ENCODE measurements at regions not wholly inside any gene's neighbourhood (a gene's known extent, or its start where the extent isn't known, plus 50 kb on each side); places are given as distances from the start of the nearest gene placed in this dataset.
"Not testable (repeated sequence)": the region's sequence is repeated elsewhere in the genome, so short reads cannot be mapped to it uniquely, and the experiment has no call there.

- Mint-ChIP-seq H3K27me3 (ENCODE audit: low read depth in 3 of 3) (peaks cover 5 to 21% (median 5%) of the 10 kb centered on the region in 3 donors), H3K4me1 (no peaks in the 10 kb centered on the region), H3K4me3 (no peak overlapping the region), H3K9me3 (no peaks in the 10 kb centered on the region), H3K27ac (no peak overlapping the region), H3K36me3 (no peaks in the 10 kb centered on the region)
- no peak for DNase-seq
These were observed 95.3 kb upstream of the GPR12 start for GRCh38 chr13:26855921-26856320.

- DNase-seq, result no peak
- H3K27me3 Mint-ChIP-seq (ENCODE audit: low read depth in 3 of 3), result peaks cover 5 to 21% (median 5%) of the 10 kb centered on the region in 3 donors
- H3K4me1 Mint-ChIP-seq, result no peaks in the 10 kb centered on the region
- H3K4me3 Mint-ChIP-seq, result no peak overlapping the region
- no peaks in the 10 kb centered on the region for H3K36me3 Mint-ChIP-seq
- H3K27ac Mint-ChIP-seq, result no peak overlapping the region
- H3K9me3 Mint-ChIP-seq, result no peaks in the 10 kb centered on the region
These were observed 94.5 kb upstream of the GPR12 start for GRCh38 chr13:26855071-26855470.

- Mint-ChIP-seq H3K36me3 (no peaks in the 10 kb centered on the region), H3K4me1 (no peaks in the 10 kb centered on the region), H3K27me3 (ENCODE audit: low read depth in 3 of 3) (peaks cover 1 to 15% (median 5%) of the 10 kb centered on the region in 3 donors), H3K9me3 (no peaks in the 10 kb centered on the region), H3K4me3 (no peak overlapping the region), H3K27ac (no peak overlapping the region)
- DNase-seq, result no peak
These were observed 92.7 kb upstream of the GPR12 start for GRCh38 chr13:26853323-26853722.

- Mint-ChIP-seq H3K4me3 (no peak overlapping the region), H3K27me3 (ENCODE audit: low read depth in 3 of 3) (peaks cover 0 to 5% (median 4%) of the 10 kb centered on the region in 3 donors), H3K4me1 (no peaks in the 10 kb centered on the region), H3K36me3 (no peaks in the 10 kb centered on the region), H3K9me3 (peaks cover 0 to 3% (median 0%) of the 10 kb centered on the region in 6 donors), H3K27ac (no peak overlapping the region)
- DNase-seq, result no peak
These were observed 86.7 kb upstream of the GPR12 start for GRCh38 chr13:26847281-26847680.

GRCh38 chr13:26845063-26845462, 84.5 kb upstream of the GPR12 start:
- H3K36me3 Mint-ChIP-seq; H3K4me1 Mint-ChIP-seq; H3K27me3 Mint-ChIP-seq (ENCODE audit: low read depth in 3 of 3); H3K27ac Mint-ChIP-seq; DNase-seq; H3K4me3 Mint-ChIP-seq; H3K9me3 Mint-ChIP-seq: not testable (repeated sequence)

GRCh38 chr13:26839682-26840081, 79.1 kb upstream of the GPR12 start:
- Mint-ChIP-seq H3K4me1 (no peaks in the 10 kb centered on the region), H3K27ac (no peak overlapping the region), H3K4me3 (no peak overlapping the region), H3K27me3 (ENCODE audit: low read depth in 3 of 3) (peaks cover 3 to 15% (median 5%) of the 10 kb centered on the region in 3 donors), H3K9me3 (no peaks in the 10 kb centered on the region), H3K36me3 (no peaks in the 10 kb centered on the region)
- no peak for DNase-seq

GRCh38 chr13:26838821-26839220, 78.2 kb upstream of the GPR12 start:
- Mint-ChIP-seq H3K36me3 (no peaks in the 10 kb centered on the region), H3K4me3 (no peak overlapping the region), H3K4me1 (no peaks in the 10 kb centered on the region), H3K27ac (no peak overlapping the region), H3K9me3 (no peaks in the 10 kb centered on the region), H3K27me3 (ENCODE audit: low read depth in 3 of 3) (peaks cover 3 to 15% (median 5%) of the 10 kb centered on the region in 3 donors)
- no peak for DNase-seq

- H3K27me3 Mint-ChIP-seq (ENCODE audit: low read depth in 3 of 3), result peaks cover 3 to 15% (median 5%) of the 10 kb centered on the region in 3 donors
- H3K4me3 Mint-ChIP-seq, result no peak overlapping the region
- no peak for DNase-seq
- H3K27ac Mint-ChIP-seq, result no peak overlapping the region
- no peaks in the 10 kb centered on the region for H3K36me3 Mint-ChIP-seq
- no peaks in the 10 kb centered on the region for H3K4me1 Mint-ChIP-seq
- no peaks in the 10 kb centered on the region for H3K9me3 Mint-ChIP-seq
These were observed 77.4 kb upstream of the GPR12 start for GRCh38 chr13:26837997-26838396.

- no peaks in the 10 kb centered on the region for H3K9me3 Mint-ChIP-seq
- no peak overlapping the region for H3K4me3 Mint-ChIP-seq
- no peaks in the 10 kb centered on the region for H3K36me3 Mint-ChIP-seq
- no peak for DNase-seq
- no peak overlapping the region for H3K27ac Mint-ChIP-seq
- H3K4me1 Mint-ChIP-seq, result peaks cover under 1 to 3% of the 10 kb centered on the region in 2 donors
- H3K27me3 Mint-ChIP-seq (ENCODE audit: low read depth in 3 of 3), result peaks cover 3 to 15% (median 5%) of the 10 kb centered on the region in 3 donors
These were observed 76.5 kb upstream of the GPR12 start for GRCh38 chr13:26837102-26837501.

GRCh38 chr13:26836626-26837025, 76.0 kb upstream of the GPR12 start:
- H3K4me1 Mint-ChIP-seq, result peaks cover 5 to 7% of the 10 kb centered on the region in 2 donors
- H3K9me3 Mint-ChIP-seq, result peaks cover 0 to 4% (median 0%) of the 10 kb centered on the region in 6 donors
- H3K27ac Mint-ChIP-seq, result no peak overlapping the region
- H3K4me3 Mint-ChIP-seq, result no peak overlapping the region
- no peaks in the 10 kb centered on the region for H3K36me3 Mint-ChIP-seq
- H3K27me3 Mint-ChIP-seq (ENCODE audit: low read depth in 3 of 3), result peaks cover 4 to 15% (median 5%) of the 10 kb centered on the region in 3 donors
- DNase-seq, result no peak

- Mint-ChIP-seq H3K27ac (no peak overlapping the region), H3K4me3 (no peak overlapping the region), H3K36me3 (no peaks in the 10 kb centered on the region)
These were observed 74.1 kb upstream of the GPR12 start for GRCh38 chr13:26834646-26835045.

GRCh38 chr13:26831336-26831908, 70.8 kb upstream of the GPR12 start:
- peaks cover 0 to 4% (median 0%) of the 10 kb centered on the region in 6 donors for H3K9me3 Mint-ChIP-seq
- peak overlapping the region in 2 of 5 donors; percentile 25 to 69 for H3K4me3 Mint-ChIP-seq
- H3K4me1 Mint-ChIP-seq, result peaks cover 6 to 13% of the 10 kb centered on the region in 2 donors
- no peak for DNase-seq
- H3K27me3 Mint-ChIP-seq (ENCODE audit: low read depth in 3 of 3), result peaks cover 0 to 6% (median 4%) of the 10 kb centered on the region in 3 donors
- H3K27ac Mint-ChIP-seq, result no peak overlapping the region
- no peaks in the 10 kb centered on the region for H3K36me3 Mint-ChIP-seq

More at GRCh38 chr13:26834646-26835045, 74.1 kb upstream of the GPR12 start:
- DNase-seq, result no peak
- H3K4me1 Mint-ChIP-seq, result peaks cover 6 to 13% of the 10 kb centered on the region in 2 donors
- H3K9me3 Mint-ChIP-seq, result peaks cover 0 to 4% (median 0%) of the 10 kb centered on the region in 6 donors
- H3K27me3 Mint-ChIP-seq (ENCODE audit: low read depth in 3 of 3), result peaks cover 2 to 15% (median 4%) of the 10 kb centered on the region in 3 donors

GRCh38 chr13:26829716-26830115, 69.1 kb upstream of the GPR12 start:
- H3K36me3 Mint-ChIP-seq, result no peaks in the 10 kb centered on the region
- H3K27ac Mint-ChIP-seq, result no peak overlapping the region
- no peak overlapping the region for H3K4me3 Mint-ChIP-seq
- H3K4me1 Mint-ChIP-seq, result peaks cover 6 to 13% of the 10 kb centered on the region in 2 donors
- no peak for DNase-seq
- peaks cover 2 to 7% (median 4%) of the 10 kb centered on the region in 3 donors for H3K27me3 Mint-ChIP-seq (ENCODE audit: low read depth in 3 of 3)
- peaks cover 0 to 4% (median 0%) of the 10 kb centered on the region in 6 donors for H3K9me3 Mint-ChIP-seq

- no peak for DNase-seq
- no peak overlapping the region for H3K27ac Mint-ChIP-seq
- H3K4me3 Mint-ChIP-seq, result no peak overlapping the region
- H3K4me1 Mint-ChIP-seq, result no peaks in the 10 kb centered on the region
- no peaks in the 10 kb centered on the region for H3K36me3 Mint-ChIP-seq
- peaks cover 0 to 7% (median 2%) of the 10 kb centered on the region in 3 donors for H3K27me3 Mint-ChIP-seq (ENCODE audit: low read depth in 3 of 3)
- no peaks in the 10 kb centered on the region for H3K9me3 Mint-ChIP-seq
These were observed 64.0 kb upstream of the GPR12 start for GRCh38 chr13:26824581-26824980.

- H3K27me3 Mint-ChIP-seq (ENCODE audit: low read depth in 3 of 3), result peaks cover 0 to 3% (median 2%) of the 10 kb centered on the region in 3 donors
- no peak for DNase-seq
- no peaks in the 10 kb centered on the region for H3K4me1 Mint-ChIP-seq
- no peaks in the 10 kb centered on the region for H3K9me3 Mint-ChIP-seq
- no peaks in the 10 kb centered on the region for H3K36me3 Mint-ChIP-seq
- H3K4me3 Mint-ChIP-seq, result no peak overlapping the region
- H3K27ac Mint-ChIP-seq, result no peak overlapping the region
These were observed 61.6 kb upstream of the GPR12 start for GRCh38 chr13:26822146-26822545.

All from immature natural killer cell (primary cell).